WERI-Rb-1 (cell line): ENCODE measurements at regions not wholly inside any gene's neighbourhood (a gene's known extent, or its start where the extent isn't known, plus 50 kb on each side); places are given as distances from the start of the nearest gene placed in this dataset.
"Not testable (repeated sequence)": the region's sequence is repeated elsewhere in the genome, so short reads cannot be mapped to it uniquely, and the experiment has no call there.

Experiments
- DNase-seq: peaks from one replicate; pipeline ENCODE4 v3.0.0-alpha.2; 2020
- H3K27ac ChIP-seq: fragments of 250-450 bp; sonication (Bioruptor Pico); 2 replicates; pipeline ENCODE4 v1.5.1; 2020; ENCODE audit warnings: mild to moderate bottlenecking, moderate library complexity
- H3K27me3 ChIP-seq: fragments of 250-450 bp; sonication (Bioruptor Pico); 2 replicates; pipeline ENCODE4 v1.5.1; 2021; ENCODE audit warnings: mild to moderate bottlenecking, low read depth, moderate library complexity; ENCODE audit not compliant: insufficient read depth, severe bottlenecking
- H3K36me3 ChIP-seq: fragments of 250-450 bp; sonication (Bioruptor Pico); 2 replicates; pipeline ENCODE4 v1.5.1; 2020; ENCODE audit warnings: mild to moderate bottlenecking, moderate library complexity
- H3K4me3 ChIP-seq: 2 replicates; pipeline ENCODE4 v1.5.1; 2011; ENCODE audit warnings: low read depth, mild to moderate bottlenecking, control low read depth, low read length
- H3K9me3 ChIP-seq: fragments of 250-450 bp; sonication (Bioruptor Pico); 2 replicates; pipeline ENCODE4 v1.5.1; 2021; ENCODE audit warnings: mild to moderate bottlenecking, moderate library complexity; ENCODE audit not compliant: severe bottlenecking
- CTCF ChIP-seq: IDR thresholded peaks from 2 replicates; pipeline ENCODE4 v1.5.1; 2011; ENCODE audit warnings: low read depth, mild to moderate bottlenecking, control low read depth, inconsistent platforms, low read length

DNA sequence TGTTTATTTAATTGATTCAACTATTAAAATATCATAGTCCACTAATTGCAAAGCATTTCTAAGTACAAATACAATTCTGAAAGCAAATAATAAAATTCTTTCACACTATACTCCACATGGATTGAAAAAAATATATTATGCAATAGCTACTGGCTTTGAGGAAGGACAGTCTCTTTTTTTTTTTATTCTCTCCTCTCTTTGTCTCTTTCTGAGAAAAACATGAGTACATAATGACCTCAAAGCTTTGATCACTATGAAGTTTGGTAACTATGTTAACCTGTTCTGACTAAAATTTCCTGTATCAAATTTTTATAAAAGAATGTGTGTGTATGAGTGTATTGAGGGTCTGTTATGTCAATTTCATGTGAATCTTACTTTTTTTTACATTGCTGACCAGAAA is 96.2 kb downstream of the RGS2 start:
- no peak overlapping the region for H3K27ac ChIP-seq
- no peak for TF ChIP-seq CTCF

GRCh38 chr1:192906334-192906733 is 97.5 kb downstream of the RGS2 start:
- Histone ChIP-seq H3K36me3 (no peaks in the 10 kb centered on the region), H3K27me3 (no peaks in the 10 kb centered on the region), H3K4me3 (no peak overlapping the region), H3K27ac (no peak overlapping the region), H3K9me3 (no peaks in the 10 kb centered on the region)
- no peak for TF ChIP-seq CTCF
- DNase-seq, result no peak

More for the DNA sequence above, 96.2 kb downstream of the RGS2 start:
- DNase-seq, result no peak
- no peaks in the 10 kb centered on the region for H3K36me3 ChIP-seq
- H3K27me3 ChIP-seq, result no peaks in the 10 kb centered on the region
- no peak overlapping the region for H3K4me3 ChIP-seq
- H3K9me3 ChIP-seq, result no peaks in the 10 kb centered on the region

DNA sequence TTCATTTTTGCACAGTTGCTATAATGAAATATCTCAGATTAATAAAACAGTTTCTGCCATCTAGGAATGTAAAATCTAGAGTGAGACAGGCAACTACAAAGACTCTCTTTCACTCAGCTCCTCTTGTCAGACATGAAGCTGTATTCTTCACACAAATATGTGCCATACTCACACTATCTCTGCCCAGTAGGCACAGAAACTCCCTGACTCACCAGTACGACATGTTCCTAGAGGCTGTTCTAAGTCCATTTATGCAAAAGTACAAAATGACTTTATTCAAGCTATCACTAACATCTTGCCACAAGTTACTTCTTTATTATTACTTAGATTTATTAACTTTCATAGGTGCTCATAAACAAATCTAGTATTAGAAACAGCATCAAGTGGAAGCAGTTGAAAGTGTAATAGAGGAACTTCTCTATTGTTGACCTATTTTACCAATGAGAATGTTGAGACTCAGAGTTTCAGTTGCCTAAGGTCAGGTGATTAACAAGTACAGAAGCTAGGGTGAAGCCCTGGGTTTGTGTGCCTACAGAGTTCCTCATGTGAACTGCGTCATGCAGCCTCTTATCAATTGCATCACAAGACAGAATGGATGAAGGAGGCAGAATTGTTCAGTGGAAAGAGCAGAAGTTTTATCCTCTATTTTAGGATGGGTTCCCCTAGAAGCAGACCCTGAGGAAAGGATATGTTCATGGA is 98.9 kb downstream of the RGS2 start:
- Histone ChIP-seq H3K4me3 (no peak overlapping the region), H3K9me3 (no peaks in the 10 kb centered on the region), H3K36me3 (no peaks in the 10 kb centered on the region), H3K27ac (no peak overlapping the region), H3K27me3 (no peaks in the 10 kb centered on the region)
- DNase-seq, result no peak
- TF ChIP-seq CTCF, result no peak

GRCh38 chr1:192911896-192912656 is 103.2 kb downstream of the RGS2 start:
- H3K27me3 ChIP-seq, H3K9me3 ChIP-seq, H3K4me3 ChIP-seq, H3K27ac ChIP-seq, DNase-seq, H3K36me3 ChIP-seq: not testable (repeated sequence)

GRCh38 chr1:192913683-192914082 is 104.8 kb downstream of the RGS2 start:
- Histone ChIP-seq H3K27ac (no peak overlapping the region), H3K9me3 (no peaks in the 10 kb centered on the region), H3K4me3 (no peak overlapping the region), H3K27me3 (no peaks in the 10 kb centered on the region), H3K36me3 (no peaks in the 10 kb centered on the region)
- no peak for DNase-seq
- no peak for TF ChIP-seq CTCF

DNA sequence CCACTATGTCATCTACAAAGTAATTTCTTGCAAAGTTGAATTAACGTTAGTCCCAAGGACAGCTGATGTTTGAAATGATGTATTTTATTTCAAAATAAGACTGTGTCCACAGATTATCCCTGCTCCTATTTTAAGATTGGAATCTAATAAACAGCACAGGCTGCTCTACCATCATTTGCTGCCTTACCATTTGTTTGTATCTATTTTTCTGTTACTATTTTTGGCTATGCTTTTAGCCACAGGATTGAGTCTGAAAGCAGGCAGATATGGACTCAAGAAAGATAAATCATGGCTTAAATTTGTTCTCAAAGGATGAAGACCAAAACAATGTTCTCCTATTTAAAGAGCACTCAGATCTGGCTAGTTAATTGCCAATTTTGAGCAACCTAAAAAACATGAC is 105.3 kb downstream of the RGS2 start:
- no peak for TF ChIP-seq CTCF
- Histone ChIP-seq H3K27ac (no peak overlapping the region), H3K9me3 (no peaks in the 10 kb centered on the region), H3K36me3 (no peaks in the 10 kb centered on the region), H3K4me3 (no peak overlapping the region), H3K27me3 (no peaks in the 10 kb centered on the region)
- no peak for DNase-seq
